Kasumi-1 (cell line): ENCODE measurements at regions not wholly inside any gene's neighbourhood (a gene's known extent, or its start where the extent isn't known, plus 50 kb on each side); places are given as distances from the start of the nearest gene placed in this dataset.
A peak's percentile ranks its signal among the peaks of the same experiment; 100 is the strongest.

Source experiments
- DNase-seq, 2 experiments: peaks; one replicate each; lab custom pipeline; 2025; lab: John Stamatoyannopoulos, UW

DNA sequence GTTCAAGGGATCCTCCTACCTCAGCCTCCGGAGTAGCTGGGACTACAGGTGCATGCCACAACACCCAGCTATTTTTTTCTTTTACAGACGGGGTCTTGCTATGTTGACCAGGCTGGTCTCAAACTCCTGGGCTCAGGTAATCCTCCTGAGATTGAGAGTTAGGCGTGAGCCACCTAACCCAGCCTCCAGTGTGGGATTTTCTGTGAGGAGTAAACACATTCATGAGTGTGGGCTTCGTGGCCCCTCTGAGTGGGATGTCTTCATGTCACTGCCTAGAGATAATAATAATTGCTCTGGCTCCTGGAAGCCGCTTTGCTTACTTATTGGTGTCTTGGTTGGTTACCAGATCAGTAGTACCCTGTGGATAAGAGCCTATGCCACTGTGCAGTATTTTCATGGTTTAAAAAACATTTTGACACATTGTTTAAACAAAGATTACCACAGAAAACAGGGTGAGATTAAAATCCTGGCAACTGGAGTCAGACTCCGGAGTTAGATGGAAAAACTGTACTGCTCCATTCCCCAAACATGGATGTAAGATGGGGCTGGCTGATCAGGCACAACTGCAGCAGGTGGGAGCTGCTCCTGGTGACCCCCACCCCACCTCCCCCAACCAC lies 159.1 kb upstream of the RAB4A start:
- DNase-seq: no peak

DNA sequence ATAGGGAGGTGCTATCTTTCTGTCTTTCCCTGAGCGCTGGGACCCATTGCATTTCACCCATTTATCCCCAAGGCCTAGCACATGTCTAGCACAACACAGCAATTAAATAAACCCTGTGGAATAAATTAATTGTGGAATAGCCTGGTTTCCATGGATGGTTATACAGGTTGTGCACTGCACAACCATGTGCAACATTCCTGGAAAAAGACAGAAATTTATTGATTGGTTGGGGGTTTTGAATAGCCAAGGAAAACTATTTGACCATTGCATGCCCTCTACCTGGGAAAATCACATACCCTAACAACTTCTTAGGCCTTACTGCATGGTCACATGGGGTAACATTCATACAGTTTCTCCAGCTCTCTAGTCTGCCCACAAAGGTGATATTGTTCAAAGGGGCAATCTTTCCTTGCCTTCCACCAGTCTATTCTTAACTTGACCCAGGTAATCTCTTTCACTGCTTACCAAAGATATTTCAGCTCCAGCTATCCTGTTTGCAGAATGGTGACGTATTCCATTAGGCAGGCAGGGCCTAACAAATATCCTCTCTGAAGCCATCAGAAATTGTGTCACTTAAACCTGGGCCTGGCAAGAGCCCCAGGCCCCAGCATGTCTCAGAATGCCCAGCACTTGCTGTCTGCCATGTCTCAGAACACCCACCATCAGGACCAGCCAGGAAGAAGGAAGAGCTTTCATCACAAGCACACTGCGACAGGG lies 157.9 kb upstream of the RAB4A start:
- no peak for DNase-seq

DNA sequence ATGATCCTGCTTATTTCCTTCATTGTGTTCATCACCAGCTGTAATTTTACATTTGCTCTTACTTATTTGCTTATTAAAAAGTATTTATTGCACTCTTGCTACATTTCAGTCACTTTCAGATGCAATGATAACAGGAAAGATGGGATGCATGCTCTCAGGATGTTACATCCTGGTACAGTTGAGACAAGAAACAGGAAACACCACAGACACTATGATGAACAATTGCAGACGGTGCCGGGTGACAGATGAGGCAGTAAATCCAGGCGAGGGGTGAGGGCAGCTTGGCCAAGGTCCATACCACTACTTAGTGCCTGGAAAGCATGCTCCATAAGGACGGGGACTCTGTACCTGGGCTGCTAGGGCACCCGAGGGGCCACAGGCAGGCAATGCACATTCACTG lies 156.6 kb upstream of the RAB4A start:
- DNase-seq: no peak

DNA sequence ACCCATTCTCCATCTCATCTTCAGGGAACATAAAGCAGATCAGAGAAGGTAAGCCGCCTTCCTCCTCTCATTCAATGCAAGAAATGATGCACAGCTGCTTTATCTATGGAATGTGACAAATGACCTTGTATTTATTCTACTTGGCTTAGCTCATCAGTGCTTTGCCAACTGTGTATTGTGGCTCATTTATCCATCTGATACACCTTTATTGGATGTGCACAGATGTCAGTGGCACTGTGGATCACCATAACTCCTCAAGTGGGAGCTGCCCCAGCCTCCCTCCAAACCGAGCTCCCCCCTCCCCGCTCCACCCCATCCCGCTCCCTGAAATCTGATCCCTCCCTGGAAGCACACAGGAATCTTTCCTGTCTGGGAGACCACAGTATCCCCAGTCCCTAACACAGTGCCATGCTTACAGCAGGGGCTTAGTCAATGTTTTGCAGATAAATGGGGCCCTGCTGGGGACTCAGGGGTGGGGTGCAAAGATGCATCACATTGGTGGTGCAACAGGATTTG lies 156.0 kb upstream of the RAB4A start:
- DNase-seq: no peak

- no peak for DNase-seq
These were observed 154.8 kb upstream of the RAB4A start for GRCh38 chr1:229116114-229116513.

- no peak for DNase-seq
These were observed 153.1 kb upstream of the RAB4A start for GRCh38 chr1:229117664-229118300.

DNA sequence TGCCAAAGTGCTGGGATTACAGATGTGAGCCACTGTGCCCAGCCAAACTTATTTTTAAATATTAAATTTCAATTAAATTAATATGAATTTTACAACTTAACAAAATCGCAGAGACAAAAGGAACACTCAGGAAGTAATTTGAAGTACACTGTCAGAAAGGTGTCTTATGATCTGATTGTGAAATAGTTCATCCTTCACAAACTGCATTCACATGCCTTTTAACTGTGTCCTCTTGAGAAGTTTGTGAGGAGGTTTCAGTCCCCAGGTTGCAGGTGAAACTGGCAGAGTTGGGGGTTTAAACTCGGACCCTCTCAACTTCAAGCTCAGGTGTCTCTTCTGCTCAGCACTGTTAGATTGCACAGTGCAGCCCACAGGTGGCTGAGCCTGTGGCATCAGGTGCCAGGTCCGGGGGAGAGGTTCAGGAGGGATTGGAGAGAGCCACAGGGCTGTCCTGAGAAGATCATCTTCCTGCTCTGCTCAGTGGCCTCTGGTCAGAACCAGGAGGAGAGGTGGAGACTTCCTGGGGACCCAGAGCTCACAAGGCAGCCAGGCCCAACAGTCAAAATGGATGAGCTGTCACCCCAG lies 152.3 kb upstream of the RAB4A start:
- no peak for DNase-seq

- DNase-seq: no peak
These were observed 151.8 kb upstream of the RAB4A start for GRCh38 chr1:229119161-229119560.

GRCh38 chr1:229119876-229120275 lies 151.0 kb upstream of the RAB4A start:
- DNase-seq: no peak

GRCh38 chr1:229121845-229122436 lies 149.0 kb upstream of the RAB4A start:
- DNase-seq: no peak

GRCh38 chr1:229122606-229123005 lies 148.3 kb upstream of the RAB4A start:
- no peak for DNase-seq

DNA sequence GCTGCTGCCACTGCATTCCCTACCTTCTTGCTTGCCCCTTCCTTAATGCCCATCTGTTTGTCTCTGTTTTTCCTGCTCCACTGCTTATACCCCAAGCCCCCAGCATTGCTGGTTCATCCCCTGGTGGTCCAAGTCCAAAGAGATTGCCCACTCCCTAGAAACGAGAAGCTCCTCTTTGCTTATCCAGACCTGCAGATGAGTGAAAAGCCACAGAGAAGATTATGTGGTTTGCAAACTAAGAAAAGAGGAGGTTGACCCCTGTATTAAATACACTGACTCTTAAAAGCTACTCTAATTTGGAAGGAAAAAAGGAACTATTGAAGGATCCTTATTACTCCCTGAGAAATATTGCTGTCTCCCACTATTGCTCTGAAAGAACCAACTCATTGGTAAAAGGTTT lies 146.8 kb upstream of the RAB4A start:
- DNase-seq: no peak

- DNase-seq: no peak
These were observed 146.3 kb upstream of the RAB4A start for GRCh38 chr1:229124520-229125124.

GRCh38 chr1:229127301-229127700 lies 143.6 kb upstream of the RAB4A start:
- DNase-seq: peak; percentile 28 to 50

DNA sequence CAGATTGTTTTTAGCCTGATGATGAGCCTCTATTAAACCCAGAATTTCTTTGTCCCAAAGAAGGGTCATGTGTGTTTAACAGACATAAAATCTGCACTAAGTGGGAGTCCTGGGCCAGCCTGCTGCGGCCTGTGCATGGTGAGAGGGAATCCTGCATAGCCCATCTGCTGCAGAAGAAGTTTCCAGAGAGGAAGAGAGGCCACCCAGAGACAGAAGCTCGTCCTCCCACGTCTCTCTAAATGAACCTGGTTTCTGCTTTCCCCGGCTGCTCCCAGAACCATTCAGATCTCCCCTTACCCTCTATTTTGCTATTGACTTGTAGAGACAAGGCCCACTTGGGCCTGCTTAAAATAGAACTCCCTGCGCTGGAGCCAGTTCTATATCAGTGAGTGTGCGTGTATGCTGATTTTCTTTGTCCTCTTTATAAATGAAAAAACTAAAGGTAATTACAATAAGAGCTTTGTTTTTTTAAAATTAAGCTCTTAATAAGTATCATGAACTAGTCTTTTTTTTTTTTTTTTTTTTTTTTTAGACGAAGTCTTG lies 142.8 kb upstream of the RAB4A start:
- DNase-seq: no peak

DNA sequence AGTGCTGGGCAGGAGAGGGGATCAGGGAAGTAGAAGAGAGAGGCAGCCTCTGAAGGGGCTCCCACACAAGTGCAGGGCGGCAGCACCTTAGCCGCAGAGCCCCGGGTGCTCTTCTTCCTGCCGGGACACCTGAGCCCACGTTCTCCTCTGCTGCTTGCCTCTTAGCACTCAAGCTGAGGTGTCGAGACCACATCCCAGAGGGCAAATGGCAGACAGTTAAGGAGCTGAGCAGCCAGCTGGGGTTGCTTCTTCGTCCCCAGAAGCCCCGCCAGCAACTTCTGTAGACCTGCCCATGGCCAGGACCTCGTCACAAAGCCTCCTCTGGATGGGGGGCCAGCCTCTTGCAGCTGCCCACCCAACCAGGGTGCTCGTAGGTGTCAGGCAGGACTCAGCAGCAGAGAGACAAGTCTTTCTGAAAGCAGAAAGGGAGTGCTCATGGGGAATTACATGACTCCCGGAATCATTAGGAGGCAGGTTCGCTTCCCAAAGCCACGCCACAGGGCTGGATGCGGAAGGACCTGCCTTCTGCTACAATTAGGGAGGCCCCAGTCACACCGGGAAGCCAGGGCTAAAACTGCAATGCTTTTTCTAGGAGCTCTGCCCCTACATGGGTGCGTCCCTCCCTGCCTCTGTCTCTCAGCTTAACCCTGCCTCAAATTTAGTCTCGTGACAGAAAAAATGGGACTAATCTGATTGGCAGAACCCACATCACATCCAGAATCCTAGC lies 141.4 kb upstream of the RAB4A start:
- DNase-seq: no peak

DNA sequence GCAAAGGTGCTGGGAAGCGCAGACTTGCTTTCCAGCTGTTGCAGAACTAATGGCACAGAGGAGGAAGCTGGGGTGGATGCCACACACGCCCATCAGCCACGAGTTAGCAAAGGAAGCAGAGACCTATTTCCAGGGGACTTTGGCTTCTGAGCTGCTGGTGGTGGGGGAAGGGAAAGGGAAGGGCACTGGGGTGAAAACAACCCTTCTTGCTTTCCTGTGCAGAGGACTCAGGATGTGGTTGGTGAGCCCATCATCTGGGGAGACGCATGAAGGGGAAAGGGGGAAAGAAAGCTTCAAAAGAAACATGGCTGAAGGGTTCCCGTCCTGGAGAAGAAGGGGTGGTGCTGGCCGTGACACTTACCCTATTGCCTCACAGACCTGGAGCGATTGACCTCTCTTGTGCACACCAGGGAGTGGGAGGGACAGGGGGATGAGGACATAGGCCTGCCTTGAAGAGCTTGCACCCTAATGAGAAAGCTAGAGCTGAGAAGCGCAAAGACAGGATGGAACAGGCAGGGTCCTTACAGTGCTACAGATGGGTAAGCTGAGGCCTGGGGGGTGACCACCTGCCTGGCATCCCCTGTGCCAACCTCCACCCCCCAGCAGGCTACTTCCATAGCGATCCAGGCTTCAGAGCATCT lies 140.8 kb upstream of the RAB4A start:
- DNase-seq: peak; percentile 90 to 94

DNA sequence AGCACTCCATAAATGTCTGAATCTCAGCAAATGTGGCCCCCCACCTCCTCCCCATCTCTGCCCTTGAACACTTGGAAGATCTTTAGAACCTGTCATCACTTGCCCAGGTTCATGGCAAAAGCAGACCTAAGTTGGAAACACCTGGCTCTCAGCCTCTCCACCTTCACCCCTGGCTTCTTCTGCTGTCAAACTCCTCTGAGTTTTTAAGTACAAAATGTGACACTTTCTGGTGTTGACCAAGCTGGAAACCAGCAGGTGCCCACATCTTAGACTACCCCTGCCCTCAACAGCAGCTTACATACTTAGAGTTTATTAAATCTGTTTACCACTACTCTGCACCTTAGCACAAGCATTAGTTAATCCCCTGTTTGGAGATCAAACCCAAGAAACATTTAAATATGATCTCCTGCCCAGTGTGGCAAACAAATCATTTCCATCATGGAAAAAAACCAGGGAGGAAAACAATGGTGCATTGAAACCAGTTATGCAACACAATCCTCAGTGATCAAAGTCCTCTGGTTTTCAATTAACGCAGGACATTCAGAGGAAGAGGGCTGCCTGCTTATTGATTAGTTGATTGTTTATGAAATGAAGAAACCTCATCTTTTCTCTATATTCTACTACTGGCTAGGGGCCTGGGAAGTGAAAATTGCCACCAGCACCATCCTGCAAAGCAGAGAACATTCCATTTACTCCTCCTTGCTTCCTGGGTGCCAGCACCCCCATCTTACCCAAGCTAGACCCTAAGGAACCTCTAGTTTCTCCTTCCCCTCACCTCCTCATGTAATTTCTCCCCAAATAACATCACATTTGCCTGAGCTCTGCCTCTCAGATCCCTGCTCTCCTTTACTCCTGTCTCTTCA lies 139.4 kb upstream of the RAB4A start:
- no peak for DNase-seq

DNA sequence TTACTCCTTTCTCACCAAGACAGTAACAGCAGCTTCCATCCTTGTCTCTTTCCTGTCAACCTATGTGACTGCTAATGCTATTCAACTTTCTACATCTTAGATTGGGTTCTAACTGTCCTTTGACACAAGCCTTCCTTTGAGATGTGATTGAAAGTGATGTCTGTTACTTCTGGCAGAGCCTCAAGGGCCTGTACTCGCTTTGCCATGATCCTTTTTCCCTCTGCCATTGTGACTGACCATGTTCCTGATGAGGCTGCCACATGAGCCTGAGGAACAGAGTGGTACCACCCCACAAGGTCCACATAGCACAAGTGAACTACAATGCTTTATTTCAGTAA lies 138.8 kb upstream of the RAB4A start:
- DNase-seq: no peak

DNA sequence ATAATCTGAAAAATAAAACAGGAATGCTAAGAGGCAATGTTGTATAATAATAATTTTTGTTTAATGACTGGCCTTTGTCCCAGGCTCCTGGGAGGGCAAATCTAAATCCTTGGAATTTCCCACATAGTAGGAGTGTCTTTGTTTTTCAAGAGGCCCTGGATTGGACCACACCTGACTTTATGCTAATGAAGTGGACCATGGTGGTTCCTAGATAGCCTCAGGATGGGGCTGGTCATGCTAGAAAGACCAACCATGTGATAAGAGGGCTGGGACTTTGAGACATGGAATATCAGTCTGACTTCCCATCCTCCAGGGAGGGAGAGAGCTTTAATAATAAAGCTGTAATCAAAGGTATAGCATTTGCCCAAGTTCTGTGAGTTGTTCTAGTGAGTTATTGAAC lies 138.2 kb upstream of the RAB4A start:
- DNase-seq: no peak
